Upper lobe of left lung (tissue), 4 donors: ENCODE measurements at regions not wholly inside any gene's neighbourhood (a gene's known extent, or its start where the extent isn't known, plus 50 kb on each side); places are given as distances from the start of the nearest gene placed in this dataset.

Experiments
- CTCF ChIP-seq, 6 experiments: fragments of 450-650 bp in 4 of 6; fragments of 200-600 bp in 2 of 6; sonication (generic) in 2 of 6; IDR thresholded peaks; one replicate each; pipeline ENCODE4 v1.5.1; 2016 to 2019; ENCODE audit warnings: antibody characterized with exemption in 6 of 6
- POLR2A ChIP-seq, 4 donors: fragments of 450-650 bp; IDR thresholded peaks; one replicate each; pipeline ENCODE4 v1.5.1; 2016 to 2017; ENCODE audit warnings: antibody characterized with exemption in 4 of 4, mild to moderate bottlenecking in 2 of 4
- POLR2AphosphoS5 ChIP-seq, 2 donors: sonication (generic); formaldehyde crosslinking; IDR thresholded peaks; one replicate each; pipeline ENCODE4 v1.5.1; 2017; ENCODE audit warnings: antibody characterized with exemption in 2 of 2

DNA sequence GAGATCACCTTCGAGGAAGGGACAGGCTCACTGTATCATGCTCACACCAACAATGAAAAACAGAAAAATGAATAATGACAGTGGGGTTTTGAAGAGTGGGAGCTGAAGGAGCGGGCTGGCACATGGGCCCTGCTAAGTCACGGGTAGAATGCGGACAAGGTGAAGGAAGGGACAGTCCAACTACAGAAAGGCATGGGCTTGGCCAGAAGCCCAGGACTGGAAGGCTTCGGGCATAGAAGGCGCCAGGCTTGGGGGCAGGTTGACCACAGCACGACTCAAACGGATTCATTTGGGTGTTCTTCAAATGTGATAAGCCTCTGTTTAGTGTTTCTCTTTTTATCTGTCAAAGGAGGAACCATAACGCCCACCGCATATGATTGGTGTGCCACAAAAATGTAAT is 509.5 kb downstream of the CCSER2 start:
- TF ChIP-seq POLR2AphosphoS5 (IDR thresholded peaks at IDR 0.05) (no peak), CTCF (IDR thresholded peaks at IDR 0.05) (no peak), POLR2A (IDR thresholded peaks at IDR 0.05) (no peak)
